CD14-positive monocyte (primary cell): ENCODE measurements at regions not wholly inside any gene's neighbourhood (a gene's known extent, or its start where the extent isn't known, plus 50 kb on each side); places are given as distances from the start of the nearest gene placed in this dataset.

Experiments
- DNase-seq, 3 donors: peaks; one replicate each; pipeline ENCODE4 v3.0.0-alpha.2; 2011 to 2022
- H2AFZ ChIP-seq: 2 replicates; pipeline ENCODE4 v1.6.0; 2012; ENCODE audit warnings: mild to moderate bottlenecking, low read depth, low read length, inconsistent platforms; ENCODE audit not compliant: insufficient read depth, poor library complexity, severe bottlenecking
- H3K27ac ChIP-seq, 2 donors: 1 replicate in 1 of 2; 2 replicates in 1 of 2; pipeline ENCODE4 v1.5.1; 2012 to 2013; ENCODE audit warnings: low read length in 2 of 2, control low read depth in 1 of 2, inconsistent platforms in 1 of 2, low read depth in 1 of 2, mild to moderate bottlenecking in 1 of 2
- H3K27me3 ChIP-seq, 2 donors: one replicate each; pipeline versions ENCODE4 v1.6.0 to v1.6.1; 2011 to 2013; ENCODE audit warnings: low read length in 2 of 2; ENCODE audit not compliant: control insufficient read depth in 2 of 2, insufficient read depth in 2 of 2
- H3K36me3 ChIP-seq, 2 donors: replicated peaks in 1 of 2; 1 replicate in 1 of 2; 2 replicates in 1 of 2; pipeline versions ENCODE4 v1.5.1 to v1.6.1; 2012 to 2013; ENCODE audit warnings: low read length in 2 of 2, control low read depth in 1 of 2, inconsistent platforms in 1 of 2, mild to moderate bottlenecking in 1 of 2; ENCODE audit not compliant: insufficient read depth in 2 of 2, control insufficient read depth in 1 of 2
- H3K4me1 ChIP-seq, 2 donors: 1 replicate in 1 of 2; 2 replicates in 1 of 2; pipeline versions ENCODE4 v1.5.1 to v1.6.1; 2012 to 2013; ENCODE audit warnings: low read length in 2 of 2, control low read depth in 1 of 2, inconsistent platforms in 1 of 2, mild to moderate bottlenecking in 1 of 2, moderate library complexity in 1 of 2; ENCODE audit not compliant: insufficient read depth in 2 of 2, control insufficient read depth in 1 of 2
- H3K4me2 ChIP-seq: replicated peaks from 2 replicates; pipeline ENCODE3; 2012; ENCODE audit warnings: low read length, moderate library complexity, mild to moderate bottlenecking; ENCODE audit not compliant: poor library complexity, severe bottlenecking; ENCODE audit errors: extremely low read depth
- H3K4me3 ChIP-seq, 3 experiments: fragments of 200-600 bp in 1 of 3; sonication (generic) in 1 of 3; replicated peaks in 1 of 3; 1 replicate in 2 of 3; 2 replicates in 1 of 3; pipeline ENCODE4 v1.5.1; 2011 to 2013; ENCODE audit warnings: low read length in 3 of 3, mild to moderate bottlenecking in 3 of 3, control low read depth in 2 of 3, low read depth in 2 of 3, inconsistent platforms in 1 of 3, moderate library complexity in 1 of 3
- H3K79me2 ChIP-seq: 2 replicates; pipeline ENCODE4 v1.6.0; 2012; ENCODE audit warnings: mild to moderate bottlenecking, control low read depth, inconsistent platforms, low read length, moderate library complexity; ENCODE audit not compliant: insufficient read depth
- H3K9ac ChIP-seq: 2 replicates; pipeline ENCODE4 v1.6.0; 2017; ENCODE audit warnings: low read length, mild to moderate bottlenecking; ENCODE audit not compliant: insufficient read depth, poor library complexity, severe bottlenecking
- H3K9me3 ChIP-seq, 2 donors: replicated peaks in 1 of 2; 1 replicate in 1 of 2; 2 replicates in 1 of 2; pipeline versions ENCODE4 v1.5.1 to v1.6.1; 2012 to 2013; ENCODE audit warnings: low read length in 2 of 2, control low read depth in 1 of 2; ENCODE audit not compliant: control insufficient read depth in 1 of 2, insufficient read depth in 1 of 2
- H4K20me1 ChIP-seq: 2 replicates; pipeline ENCODE4 v1.6.0; 2012; ENCODE audit warnings: mild to moderate bottlenecking, low read length, control low read depth, moderate library complexity; ENCODE audit not compliant: insufficient read depth
- H3K27ac Mint-ChIP-seq, 7 donors: one replicate each; pipeline ENCODE4 v1.8.0; 2020; ENCODE audit warnings: mild to moderate bottlenecking in 7 of 7, mixed read lengths in 7 of 7, moderate library complexity in 6 of 7, inconsistent platforms in 2 of 7
- H3K27me3 Mint-ChIP-seq, 3 donors: one replicate each; pipeline ENCODE4 v1.8.0; 2021 to 2022; ENCODE audit warnings: low read depth in 3 of 3, mild to moderate bottlenecking in 3 of 3, mixed read lengths in 3 of 3, moderate library complexity in 3 of 3, inconsistent platforms in 1 of 3
- H3K36me3 Mint-ChIP-seq, 2 donors: one replicate each; pipeline ENCODE4 v1.8.0; 2020; ENCODE audit warnings: mixed read lengths in 2 of 2, inconsistent platforms in 1 of 2, mild to moderate bottlenecking in 1 of 2
- H3K4me1 Mint-ChIP-seq: one replicate; pipeline ENCODE4 v1.8.0; 2020; ENCODE audit warnings: mild to moderate bottlenecking, mixed read lengths
- H3K4me3 Mint-ChIP-seq, 2 donors: one replicate each; pipeline ENCODE4 v1.8.0; 2020; ENCODE audit warnings: mild to moderate bottlenecking in 2 of 2, mixed read lengths in 2 of 2, moderate library complexity in 1 of 2
- H3K9me3 Mint-ChIP-seq, 7 donors: one replicate each; pipeline ENCODE4 v1.8.0; 2020 to 2022; ENCODE audit warnings: mixed read lengths in 7 of 7, mild to moderate bottlenecking in 6 of 7, moderate library complexity in 6 of 7, inconsistent platforms in 2 of 7
- WGBS: methylation state at CpG from one replicate; pipeline ENCODE4 v1.1.5; 2013; ENCODE audit warnings: missing lambda C conversion rate; ENCODE audit not compliant: insufficient coverage; 5-methylcytosine and 5-hydroxymethylcytosine counted together
- intact Hi-C, 2 donors: fragments of 100-400 bp; cut with micrococcal nuclease; formaldehyde crosslinking; loops; one replicate each; pipeline versions ENCODE4 v1.15.0 to v1.15.1; 2023
- TF ChIP-seq, protein P1 (sequence below): fragments of 200-600 bp; IDR thresholded peaks from one replicate; pipeline ENCODE4 v1.8.0; 2022; ENCODE audit warnings: antibody characterized with exemption, mild to moderate bottlenecking

DNA sequence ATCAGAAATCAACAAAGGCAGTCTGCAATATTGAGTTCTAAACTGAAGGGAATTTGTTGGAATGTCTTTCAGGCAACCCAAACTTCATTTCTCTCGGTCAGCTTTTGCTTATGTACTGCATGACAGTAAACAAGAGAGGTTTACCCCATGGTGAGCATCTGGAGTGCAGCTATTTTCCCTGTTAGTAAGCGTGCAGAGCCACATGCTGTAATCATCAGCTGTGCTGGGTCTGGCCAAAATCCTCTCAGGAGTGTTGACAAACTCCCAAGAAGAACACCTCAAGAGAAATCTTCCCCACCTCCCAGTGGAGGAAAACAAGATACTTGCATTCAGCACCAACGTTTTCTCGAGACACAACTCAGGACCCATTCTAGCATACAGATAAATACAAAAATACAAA lies 83.6 kb upstream of the ADAMTSL1 start:
- intact Hi-C loops: no loop called here
- Histone ChIP-seq H2AFZ (no peak overlapping the region), H3K79me2 (no peaks in the 10 kb centered on the region), H4K20me1 (no peaks in the 10 kb centered on the region), H3K4me1 (no peaks in the 10 kb centered on the region), H3K27ac (no peak overlapping the region), H3K9ac (no peak overlapping the region), H3K36me3 (no peaks in the 10 kb centered on the region), H3K9me3 (no peaks in the 10 kb centered on the region), H3K4me3 (no peak overlapping the region), H3K27me3 (no peaks in the 10 kb centered on the region), H3K4me2 (no peak overlapping the region)
- Mint-ChIP-seq H3K27ac (no peak overlapping the region), H3K9me3 (peaks cover 0 to 2% (median 0%) of the 10 kb centered on the region in 7 donors), H3K4me3 (no peak overlapping the region), H3K4me1 (no peaks in the 10 kb centered on the region), H3K36me3 (no peaks in the 10 kb centered on the region), H3K27me3 (peaks cover 0 to 4% (median 3%) of the 10 kb centered on the region in 3 donors)
- no peak for DNase-seq
- 65% methylated on average over 3 of the region's 4 CpGs for WGBS
- TF ChIP-seq, protein P1, sequence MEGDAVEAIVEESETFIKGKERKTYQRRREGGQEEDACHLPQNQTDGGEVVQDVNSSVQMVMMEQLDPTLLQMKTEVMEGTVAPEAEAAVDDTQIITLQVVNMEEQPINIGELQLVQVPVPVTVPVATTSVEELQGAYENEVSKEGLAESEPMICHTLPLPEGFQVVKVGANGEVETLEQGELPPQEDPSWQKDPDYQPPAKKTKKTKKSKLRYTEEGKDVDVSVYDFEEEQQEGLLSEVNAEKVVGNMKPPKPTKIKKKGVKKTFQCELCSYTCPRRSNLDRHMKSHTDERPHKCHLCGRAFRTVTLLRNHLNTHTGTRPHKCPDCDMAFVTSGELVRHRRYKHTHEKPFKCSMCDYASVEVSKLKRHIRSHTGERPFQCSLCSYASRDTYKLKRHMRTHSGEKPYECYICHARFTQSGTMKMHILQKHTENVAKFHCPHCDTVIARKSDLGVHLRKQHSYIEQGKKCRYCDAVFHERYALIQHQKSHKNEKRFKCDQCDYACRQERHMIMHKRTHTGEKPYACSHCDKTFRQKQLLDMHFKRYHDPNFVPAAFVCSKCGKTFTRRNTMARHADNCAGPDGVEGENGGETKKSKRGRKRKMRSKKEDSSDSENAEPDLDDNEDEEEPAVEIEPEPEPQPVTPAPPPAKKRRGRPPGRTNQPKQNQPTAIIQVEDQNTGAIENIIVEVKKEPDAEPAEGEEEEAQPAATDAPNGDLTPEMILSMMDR: no peak

DNA sequence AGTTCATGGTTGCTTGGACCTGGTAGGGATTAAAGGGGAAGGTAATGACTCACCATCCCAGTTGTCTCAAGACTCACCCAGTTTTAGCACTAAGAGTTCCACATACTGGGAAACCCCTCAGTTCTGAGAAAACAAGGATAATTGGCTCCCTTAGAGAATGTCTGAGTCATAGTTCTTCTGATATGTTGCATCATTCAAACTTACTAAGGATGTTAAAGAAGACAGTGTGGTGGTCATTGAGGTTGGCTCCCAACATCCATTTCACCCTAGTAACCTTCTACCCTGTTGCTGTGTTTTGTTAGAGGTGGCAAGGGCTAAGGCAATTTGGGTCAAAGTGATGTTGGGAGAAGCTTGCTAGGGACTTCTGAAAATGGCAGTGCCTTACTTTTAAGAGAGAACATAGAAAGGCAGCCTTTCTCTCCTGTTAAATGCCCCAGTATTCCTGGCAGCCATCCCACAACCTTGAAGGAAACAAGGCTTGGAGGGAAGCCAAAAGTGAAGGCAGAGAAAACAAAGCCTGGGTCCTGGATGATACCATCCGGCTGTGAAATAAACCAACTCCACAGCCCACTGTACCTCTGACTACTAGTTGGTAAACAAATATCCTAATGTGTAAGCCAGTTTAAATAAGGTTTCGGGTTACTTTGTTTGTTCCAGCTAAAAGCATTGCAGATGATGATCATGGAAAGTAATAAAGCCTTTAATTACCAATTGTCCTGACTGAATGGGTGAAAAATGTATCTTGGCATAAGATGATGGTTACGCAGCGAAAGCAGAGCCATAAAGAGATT lies 80.4 kb upstream of the ADAMTSL1 start:
- no peak overlapping the region for H3K4me2 ChIP-seq
- H3K4me3 ChIP-seq: no peak overlapping the region
- no peak overlapping the region for H3K4me3 Mint-ChIP-seq
- H3K9me3 Mint-ChIP-seq: peaks cover 0 to 2% (median 0%) of the 10 kb centered on the region in 7 donors
- no CpG with 5 or more reads among the region's 4 CpGs for WGBS
- H3K79me2 ChIP-seq: no peaks in the 10 kb centered on the region
- TF ChIP-seq, protein P1: no peak
- no peaks in the 10 kb centered on the region for H3K4me1 Mint-ChIP-seq
- H2AFZ ChIP-seq: no peak overlapping the region
- H3K9me3 ChIP-seq: no peaks in the 10 kb centered on the region
- H4K20me1 ChIP-seq: no peaks in the 10 kb centered on the region
- no peak overlapping the region for H3K9ac ChIP-seq
- H3K36me3 ChIP-seq: no peaks in the 10 kb centered on the region
- intact Hi-C loops: no loop called here
- H3K27me3 Mint-ChIP-seq: peaks cover 0 to 3% (median 1%) of the 10 kb centered on the region in 3 donors
- peak in 1 of 3 donors; percentile 60 for DNase-seq
- H3K27me3 ChIP-seq: no peaks in the 10 kb centered on the region
- no peaks in the 10 kb centered on the region for H3K36me3 Mint-ChIP-seq
- H3K27ac Mint-ChIP-seq: peak overlapping the region in 1 of 7 donors; percentile 15
- H3K4me1 ChIP-seq: no peaks in the 10 kb centered on the region
- no peak overlapping the region for H3K27ac ChIP-seq
